Esophagus muscularis mucosa (tissue), 4 donors: ENCODE measurements at regions not wholly inside any gene's neighbourhood (a gene's known extent, or its start where the extent isn't known, plus 50 kb on each side); places are given as distances from the start of the nearest gene placed in this dataset.
"Not testable (repeated sequence)": the region's sequence is repeated elsewhere in the genome, so short reads cannot be mapped to it uniquely, and the experiment has no call there.

Experiments used
- DNase-seq: peaks from one replicate; pipeline ENCODE4 v3.0.0-alpha.2; 2017; ENCODE audit errors: extremely low spot score
- H3K27ac ChIP-seq, 4 donors: fragments of 200-600 bp; sonication (generic); replicated peaks in 1 of 4; 1 replicate in 3 of 4; 2 replicates in 1 of 4; pipeline ENCODE4 v1.5.1; 2016 to 2019; ENCODE audit warnings: mild to moderate bottlenecking in 1 of 4
- H3K27me3 ChIP-seq, 4 donors: fragments of 200-600 bp; sonication (generic); one replicate each; pipeline versions ENCODE4 v1.5.1 to v1.6.0; 2016 to 2019
- H3K36me3 ChIP-seq, 4 donors: fragments of 200-600 bp; sonication (generic); one replicate each; pipeline ENCODE4 v1.5.1; 2016 to 2019
- H3K4me1 ChIP-seq, 4 donors: fragments of 200-600 bp; sonication (generic); one replicate each; pipeline ENCODE4 v1.5.1; 2016 to 2019
- H3K4me3 ChIP-seq, 4 donors: fragments of 200-600 bp; sonication (generic); 1 replicate in 2 of 4; 2 replicates in 2 of 4; pipeline ENCODE4 v1.5.1; 2016 to 2019; ENCODE audit warnings: mild to moderate bottlenecking in 4 of 4, moderate library complexity in 1 of 4
- H3K9me3 ChIP-seq, 4 donors: fragments of 200-600 bp; sonication (generic); 1 replicate in 3 of 4; 2 replicates in 1 of 4; pipeline ENCODE4 v1.5.1; 2016 to 2019
- CTCF ChIP-seq, 3 experiments: fragments of 200-600 bp in 2 of 3; fragments of 450-650 bp in 1 of 3; sonication (generic) in 2 of 3; IDR thresholded peaks; one replicate each; pipeline ENCODE4 v1.5.1; 2017 to 2019; ENCODE audit warnings: antibody characterized with exemption in 3 of 3, mild to moderate bottlenecking in 2 of 3, moderate library complexity in 1 of 3
- EP300 ChIP-seq: sonication (generic); formaldehyde crosslinking; IDR thresholded peaks from one replicate; pipeline ENCODE4 v1.6.1; 2017; ENCODE audit warnings: antibody characterized with exemption
- POLR2A ChIP-seq: fragments of 450-650 bp; IDR thresholded peaks from one replicate; pipeline ENCODE4 v1.6.1; 2017; ENCODE audit warnings: antibody characterized with exemption, moderate library complexity, mild to moderate bottlenecking, low read depth
- POLR2AphosphoS5 ChIP-seq, 2 donors: sonication (generic); formaldehyde crosslinking; IDR thresholded peaks; one replicate each; pipeline ENCODE4 v1.6.1; 2017; ENCODE audit warnings: antibody characterized with exemption in 2 of 2
- WGBS: methylation state at CpG from one replicate; pipeline ENCODE4 v1.1.5; 2018; 5-methylcytosine and 5-hydroxymethylcytosine counted together
- intact Hi-C: fragments of 100-400 bp; cut with DNase I; formaldehyde crosslinking; loops from one replicate; pipeline ENCODE4 v1.15.1; 2023

- no peak for TF ChIP-seq POLR2A
- no peak for TF ChIP-seq POLR2AphosphoS5 (IDR thresholded peaks at IDR 0.05)
- no peak for TF ChIP-seq CTCF (IDR thresholded peaks at IDR 0.05)
- no peak for TF ChIP-seq EP300
- H3K27ac ChIP-seq = no peak overlapping the region
- DNase-seq = no peak
- H3K27me3 ChIP-seq = no peaks in the 10 kb centered on the region
- intact Hi-C loops = no loop called here
- no peak overlapping the region for H3K4me3 ChIP-seq
- peaks cover 0 to 14% (median 8%) of the 10 kb centered on the region in 4 donors for H3K4me1 ChIP-seq
- no peaks in the 10 kb centered on the region for H3K9me3 ChIP-seq
- 94% methylated on average over 4 of the region's 4 CpGs for WGBS
- H3K36me3 ChIP-seq = peaks cover 0 to 5% (median 0%) of the 10 kb centered on the region in 4 donors
These were observed 76.7 kb upstream of the VKORC1L1 start for GRCh38 chr7:65796205-65796604.

- H3K27me3 ChIP-seq, H3K27ac ChIP-seq, intact Hi-C loops, H3K4me3 ChIP-seq, DNase-seq, H3K9me3 ChIP-seq, H3K36me3 ChIP-seq: not testable (repeated sequence)
- H3K4me1 ChIP-seq = peaks cover 0 to 14% (median 8%) of the 10 kb centered on the region in 4 donors
- WGBS = 88% methylated on average over 9 of the region's 9 CpGs
These were observed 75.8 kb upstream of the VKORC1L1 start for GRCh38 chr7:65797086-65797485.

GRCh38 chr7:65797566-65797965, 75.3 kb upstream of the VKORC1L1 start:
- 86% methylated on average over 5 of the region's 5 CpGs for WGBS
- peaks cover 0 to 14% (median 8%) of the 10 kb centered on the region in 4 donors for H3K4me1 ChIP-seq
- DNase-seq, H3K27ac ChIP-seq, H3K27me3 ChIP-seq, intact Hi-C loops, H3K36me3 ChIP-seq, H3K4me3 ChIP-seq, H3K9me3 ChIP-seq: not testable (repeated sequence)

- DNase-seq = no peak
- H3K27me3 ChIP-seq = no peaks in the 10 kb centered on the region
- no peak for TF ChIP-seq EP300
- no peak for TF ChIP-seq CTCF (IDR thresholded peaks at IDR 0.05)
- no peak for TF ChIP-seq POLR2AphosphoS5 (IDR thresholded peaks at IDR 0.05)
- no peak for TF ChIP-seq POLR2A
- H3K4me1 ChIP-seq = peaks cover 0 to 14% (median 8%) of the 10 kb centered on the region in 4 donors
- H3K36me3 ChIP-seq = peaks cover 0 to 5% (median 0%) of the 10 kb centered on the region in 4 donors
- intact Hi-C loops = no loop called here
- WGBS = 83% methylated on average over 5 of the region's 5 CpGs
- H3K4me3 ChIP-seq = no peak overlapping the region
- H3K27ac ChIP-seq = no peak overlapping the region
- H3K9me3 ChIP-seq = no peaks in the 10 kb centered on the region
These were observed 74.5 kb upstream of the VKORC1L1 start for GRCh38 chr7:65798111-65799075.

GRCh38 chr7:65800191-65800590, 72.7 kb upstream of the VKORC1L1 start:
- H3K4me3 ChIP-seq, H3K4me1 ChIP-seq, H3K27ac ChIP-seq, H3K9me3 ChIP-seq, H3K36me3 ChIP-seq, intact Hi-C loops, H3K27me3 ChIP-seq, DNase-seq: not testable (repeated sequence)
- WGBS = 73% methylated on average over 4 of the region's 4 CpGs

GRCh38 chr7:65800890-65801341, 72.0 kb upstream of the VKORC1L1 start:
- intact Hi-C loops = no loop called here
- no peak for DNase-seq
- no peak for TF ChIP-seq EP300
- TF ChIP-seq POLR2AphosphoS5 (IDR thresholded peaks at IDR 0.05) = no peak
- no peak for TF ChIP-seq CTCF (IDR thresholded peaks at IDR 0.05)
- TF ChIP-seq POLR2A = no peak
- Histone ChIP-seq H3K36me3 (peaks cover 0 to 5% (median 0%) of the 10 kb centered on the region in 4 donors), H3K4me3 (no peak overlapping the region), H3K9me3 (no peaks in the 10 kb centered on the region), H3K27me3 (no peaks in the 10 kb centered on the region), H3K4me1 (peaks cover 0 to 7% (median 6%) of the 10 kb centered on the region in 4 donors), H3K27ac (no peak overlapping the region)
- 74% methylated on average over 6 of the region's 6 CpGs for WGBS
